Lower lobe of right lung (tissue), 2 donors: ENCODE measurements at regions not wholly inside any gene's neighbourhood (a gene's known extent, or its start where the extent isn't known, plus 50 kb on each side); places are given as distances from the start of the nearest gene placed in this dataset.

Experiments used
- ATAC-seq, 2 donors: fragments of 200-7000 bp; cut with Tn5 transposase; one replicate each; pipeline ENCODE4 v1.9.1; 2020 to 2022; ENCODE audit warnings: mild to moderate bottlenecking in 2 of 2, moderate library complexity in 2 of 2
- DNase-seq: peaks from one replicate; pipeline ENCODE4 v3.0.0-alpha.2; 2020
- H3K27ac ChIP-seq: fragments of 200-600 bp; one replicate; pipeline ENCODE4 v1.8.0; 2022
- H3K27me3 ChIP-seq: fragments of 200-600 bp; one replicate; pipeline ENCODE4 v1.8.0; 2022; ENCODE audit warnings: low read depth
- H3K36me3 ChIP-seq: fragments of 200-600 bp; one replicate; pipeline ENCODE4 v1.8.0; 2022; ENCODE audit warnings: mild to moderate bottlenecking
- H3K4me1 ChIP-seq: fragments of 200-600 bp; one replicate; pipeline ENCODE4 v1.8.0; 2022
- H3K4me3 ChIP-seq: fragments of 200-600 bp; one replicate; pipeline ENCODE4 v1.8.0; 2022; ENCODE audit warnings: mild to moderate bottlenecking
- H3K9me3 ChIP-seq: fragments of 200-600 bp; one replicate; pipeline ENCODE4 v1.8.0; 2022
- CTCF ChIP-seq: fragments of 200-600 bp; IDR thresholded peaks from one replicate; pipeline ENCODE4 v1.8.0; 2022; ENCODE audit warnings: antibody characterized with exemption, mild to moderate bottlenecking
- intact Hi-C: fragments of 100-400 bp; cut with DNase I; formaldehyde crosslinking; loops from one replicate; pipeline ENCODE4 v1.11.0; 2022
- donor health status: DM: no; HTN: yes; CAD: no; lungs with severe emphysema.

- TF ChIP-seq CTCF = no peak
- ATAC-seq (no peak), DNase-seq (no peak)
- Histone ChIP-seq H3K27ac (no peak overlapping the region), H3K9me3 (no peaks in the 10 kb centered on the region), H3K4me3 (no peak overlapping the region), H3K36me3 (no peaks in the 10 kb centered on the region), H3K27me3 (peaks cover 44% of the 10 kb centered on the region), H3K4me1 (no peaks in the 10 kb centered on the region)
- intact Hi-C loops = no loop called here
Measured at GRCh38 chr20:46814366-46815232, 80.0 kb upstream of the EYA2 start.

GRCh38 chr20:46816097-46816496 lies 78.5 kb upstream of the EYA2 start:
- H3K9me3 ChIP-seq = no peaks in the 10 kb centered on the region

GRCh38 chr20:46816886-46817638 lies 77.6 kb upstream of the EYA2 start:
- DNase-seq = no peak
- no peak for ATAC-seq
- Histone ChIP-seq H3K36me3 (no peaks in the 10 kb centered on the region), H3K27ac (no peak overlapping the region), H3K4me3 (no peak overlapping the region), H3K4me1 (no peaks in the 10 kb centered on the region), H3K9me3 (no peaks in the 10 kb centered on the region), H3K27me3 (peaks cover 26% of the 10 kb centered on the region)
- no peak for TF ChIP-seq CTCF
- intact Hi-C loops = no loop called here

More at GRCh38 chr20:46816097-46816496, 78.5 kb upstream of the EYA2 start:
- peaks cover 32% of the 10 kb centered on the region for H3K27me3 ChIP-seq
- no peak overlapping the region for H3K4me3 ChIP-seq
- no peaks in the 10 kb centered on the region for H3K4me1 ChIP-seq
- H3K27ac ChIP-seq = no peak overlapping the region
- intact Hi-C loops = no loop called here
- TF ChIP-seq CTCF = no peak
- ATAC-seq (no peak), DNase-seq (no peak)
- H3K36me3 ChIP-seq = no peaks in the 10 kb centered on the region

GRCh38 chr20:46820682-46821081 lies 74.0 kb upstream of the EYA2 start:
- Histone ChIP-seq H3K27me3 (peaks cover 13% of the 10 kb centered on the region), H3K27ac (no peak overlapping the region), H3K36me3 (no peaks in the 10 kb centered on the region), H3K9me3 (no peaks in the 10 kb centered on the region), H3K4me3 (no peak overlapping the region), H3K4me1 (no peaks in the 10 kb centered on the region)
- DNase-seq = no peak
- intact Hi-C loops = no loop called here
- ATAC-seq = no peak
- no peak for TF ChIP-seq CTCF

GRCh38 chr20:46823271-46823751 lies 71.3 kb upstream of the EYA2 start:
- DNase-seq = no peak
- ATAC-seq = no peak
- no peak overlapping the region for H3K4me3 ChIP-seq
- no peaks in the 10 kb centered on the region for H3K9me3 ChIP-seq
- H3K36me3 ChIP-seq = no peaks in the 10 kb centered on the region
- no peak overlapping the region for H3K27ac ChIP-seq
- intact Hi-C loops = no loop called here
- H3K27me3 ChIP-seq = peaks cover 8% of the 10 kb centered on the region
- TF ChIP-seq CTCF = no peak
- H3K4me1 ChIP-seq = no peaks in the 10 kb centered on the region
